Suprapubic skin (tissue), 4 donors: ENCODE measurements at regions not wholly inside any gene's neighbourhood (a gene's known extent, or its start where the extent isn't known, plus 50 kb on each side); places are given as distances from the start of the nearest gene placed in this dataset.

Experiments used
- DNase-seq, 2 donors: peaks; one replicate each; pipeline ENCODE4 v3.0.0-alpha.2; 2019; ENCODE audit warnings: low spot score in 2 of 2
- H3K27ac ChIP-seq: fragments of 200-600 bp; sonication (generic); one replicate; pipeline ENCODE4 v1.5.1; 2019
- H3K27me3 ChIP-seq: fragments of 200-600 bp; sonication (generic); one replicate; pipeline ENCODE4 v1.5.1; 2019
- H3K36me3 ChIP-seq: fragments of 200-600 bp; sonication (generic); one replicate; pipeline ENCODE4 v1.5.1; 2019
- H3K4me1 ChIP-seq: fragments of 200-600 bp; sonication (generic); one replicate; pipeline ENCODE4 v1.5.1; 2019
- H3K4me3 ChIP-seq: fragments of 200-600 bp; sonication (generic); one replicate; pipeline ENCODE4 v1.5.1; 2019; ENCODE audit warnings: mild to moderate bottlenecking
- H3K9me3 ChIP-seq: fragments of 200-600 bp; sonication (generic); one replicate; pipeline ENCODE4 v1.5.1; 2019
- EP300 ChIP-seq: sonication (generic); formaldehyde crosslinking; IDR thresholded peaks from one replicate; pipeline ENCODE4 v1.6.1; 2017; ENCODE audit warnings: antibody characterized with exemption
- POLR2A ChIP-seq, 2 donors: fragments of 450-650 bp; IDR thresholded peaks; one replicate each; pipeline ENCODE4 v1.6.1; 2017; ENCODE audit warnings: antibody characterized with exemption in 2 of 2, mild to moderate bottlenecking in 2 of 2, moderate library complexity in 2 of 2
- POLR2AphosphoS5 ChIP-seq, 3 donors: sonication (generic); formaldehyde crosslinking; IDR thresholded peaks; one replicate each; pipeline ENCODE4 v1.6.1; 2017; ENCODE audit warnings: antibody characterized with exemption in 3 of 3
- WGBS: methylation state at CpG from one replicate; pipeline ENCODE4 v1.1.5; 2018; 5-methylcytosine and 5-hydroxymethylcytosine counted together
- TF ChIP-seq, protein P1 (sequence below), 2 donors: fragments of 200-600 bp in 1 of 2; fragments of 450-650 bp in 1 of 2; sonication (generic) in 1 of 2; IDR thresholded peaks; one replicate each; pipeline ENCODE4 v1.5.1; 2016 to 2019; ENCODE audit warnings: antibody characterized with exemption in 2 of 2, mild to moderate bottlenecking in 1 of 2, moderate library complexity in 1 of 2

GRCh38 chr10:110413903-110414547 is 83.7 kb upstream of the DUSP5 start:
- Histone ChIP-seq H3K36me3 (no peaks in the 10 kb centered on the region), H3K4me1 (peaks cover 38% of the 10 kb centered on the region), H3K4me3 (no peak overlapping the region), H3K9me3 (no peaks in the 10 kb centered on the region), H3K27ac (no peak overlapping the region), H3K27me3 (no peaks in the 10 kb centered on the region)
- 87% methylated on average over 11 of the region's 11 CpGs for WGBS
- TF ChIP-seq POLR2AphosphoS5 (IDR thresholded peaks at IDR 0.05) = no peak
- no peak for TF ChIP-seq POLR2A (IDR thresholded peaks at IDR 0.05)
- DNase-seq = no peak

DNA sequence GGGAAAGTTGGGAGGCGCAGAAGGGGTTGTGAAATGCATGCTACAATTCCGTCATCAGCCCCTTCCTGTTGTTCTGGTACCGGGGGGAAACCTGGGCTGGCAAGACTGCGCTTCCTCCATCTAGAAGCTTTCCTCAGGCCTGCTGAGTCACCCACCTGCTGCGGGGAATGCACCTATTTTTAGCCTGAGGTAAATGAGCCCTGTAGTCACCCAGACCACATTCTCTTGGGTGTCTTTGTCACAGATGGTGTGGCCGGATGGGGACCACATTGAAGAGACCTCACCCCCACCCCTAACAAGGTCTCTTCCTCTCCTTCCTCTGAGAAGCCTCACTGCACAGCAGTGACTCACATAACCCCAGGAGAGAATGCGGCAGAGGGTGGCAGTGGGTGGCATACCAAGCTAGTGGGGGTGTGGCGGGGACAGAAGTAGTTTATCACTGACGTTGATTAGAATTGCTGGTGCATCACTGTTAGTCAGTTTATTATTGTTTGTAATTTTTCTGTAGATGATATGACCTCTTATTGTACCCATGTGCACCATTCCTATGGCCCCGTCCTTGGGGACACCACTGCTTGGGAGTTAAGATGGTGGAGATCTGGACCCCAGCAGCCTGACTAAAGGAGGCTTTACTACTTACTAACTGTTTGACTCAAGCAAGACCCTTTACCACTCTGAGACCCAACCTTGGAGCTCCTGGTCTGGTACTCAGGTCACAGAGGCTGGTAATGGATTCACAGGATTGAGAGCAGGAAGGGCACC is 83.0 kb upstream of the DUSP5 start:
- H3K9me3 ChIP-seq = no peaks in the 10 kb centered on the region
- H3K27ac ChIP-seq = peak overlapping the region; percentile 45
- H3K4me3 ChIP-seq = no peak overlapping the region
- WGBS = 55% methylated on average over 10 of the region's 10 CpGs
- no peaks in the 10 kb centered on the region for H3K27me3 ChIP-seq
- no peak for TF ChIP-seq POLR2A (IDR thresholded peaks at IDR 0.05)
- TF ChIP-seq POLR2AphosphoS5 (IDR thresholded peaks at IDR 0.05) = no peak
- TF ChIP-seq, protein P1, sequence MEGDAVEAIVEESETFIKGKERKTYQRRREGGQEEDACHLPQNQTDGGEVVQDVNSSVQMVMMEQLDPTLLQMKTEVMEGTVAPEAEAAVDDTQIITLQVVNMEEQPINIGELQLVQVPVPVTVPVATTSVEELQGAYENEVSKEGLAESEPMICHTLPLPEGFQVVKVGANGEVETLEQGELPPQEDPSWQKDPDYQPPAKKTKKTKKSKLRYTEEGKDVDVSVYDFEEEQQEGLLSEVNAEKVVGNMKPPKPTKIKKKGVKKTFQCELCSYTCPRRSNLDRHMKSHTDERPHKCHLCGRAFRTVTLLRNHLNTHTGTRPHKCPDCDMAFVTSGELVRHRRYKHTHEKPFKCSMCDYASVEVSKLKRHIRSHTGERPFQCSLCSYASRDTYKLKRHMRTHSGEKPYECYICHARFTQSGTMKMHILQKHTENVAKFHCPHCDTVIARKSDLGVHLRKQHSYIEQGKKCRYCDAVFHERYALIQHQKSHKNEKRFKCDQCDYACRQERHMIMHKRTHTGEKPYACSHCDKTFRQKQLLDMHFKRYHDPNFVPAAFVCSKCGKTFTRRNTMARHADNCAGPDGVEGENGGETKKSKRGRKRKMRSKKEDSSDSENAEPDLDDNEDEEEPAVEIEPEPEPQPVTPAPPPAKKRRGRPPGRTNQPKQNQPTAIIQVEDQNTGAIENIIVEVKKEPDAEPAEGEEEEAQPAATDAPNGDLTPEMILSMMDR (IDR thresholded peaks at IDR 0.05) = no peak
- no peak for TF ChIP-seq EP300
- H3K4me1 ChIP-seq = peaks cover 38% of the 10 kb centered on the region
- no peaks in the 10 kb centered on the region for H3K36me3 ChIP-seq
- no peak for DNase-seq

- H3K27me3 ChIP-seq = no peaks in the 10 kb centered on the region
- no peak for DNase-seq
- peak overlapping the region; percentile 45 for H3K27ac ChIP-seq
- no peak overlapping the region for H3K4me3 ChIP-seq
- no peaks in the 10 kb centered on the region for H3K36me3 ChIP-seq
- H3K4me1 ChIP-seq = peaks cover 27% of the 10 kb centered on the region
- no peaks in the 10 kb centered on the region for H3K9me3 ChIP-seq
- 67% methylated on average over 3 of the region's 3 CpGs for WGBS
- TF ChIP-seq POLR2AphosphoS5 (IDR thresholded peaks at IDR 0.05) (no peak), EP300 (no peak), POLR2A (IDR thresholded peaks at IDR 0.05) (no peak)
- TF ChIP-seq, protein P1 (IDR thresholded peaks at IDR 0.05) = no peak
Observed at GRCh38 chr10:110415809-110416208, 81.9 kb upstream of the DUSP5 start.

- H3K27me3 ChIP-seq = no peaks in the 10 kb centered on the region
- 61% methylated on average over 6 of the region's 7 CpGs for WGBS
- H3K4me3 ChIP-seq = no peak overlapping the region
- no peaks in the 10 kb centered on the region for H3K36me3 ChIP-seq
- H3K27ac ChIP-seq = peak overlapping the region; percentile 24
- DNase-seq = no peak
- H3K9me3 ChIP-seq = no peaks in the 10 kb centered on the region
- peaks cover 30% of the 10 kb centered on the region for H3K4me1 ChIP-seq
- no peak for TF ChIP-seq POLR2AphosphoS5 (IDR thresholded peaks at IDR 0.05)
- TF ChIP-seq, protein P1 (IDR thresholded peaks at IDR 0.05) = no peak
- no peak for TF ChIP-seq POLR2A (IDR thresholded peaks at IDR 0.05)
- TF ChIP-seq EP300 = no peak
Observed at GRCh38 chr10:110416776-110417711, 80.7 kb upstream of the DUSP5 start.

DNA sequence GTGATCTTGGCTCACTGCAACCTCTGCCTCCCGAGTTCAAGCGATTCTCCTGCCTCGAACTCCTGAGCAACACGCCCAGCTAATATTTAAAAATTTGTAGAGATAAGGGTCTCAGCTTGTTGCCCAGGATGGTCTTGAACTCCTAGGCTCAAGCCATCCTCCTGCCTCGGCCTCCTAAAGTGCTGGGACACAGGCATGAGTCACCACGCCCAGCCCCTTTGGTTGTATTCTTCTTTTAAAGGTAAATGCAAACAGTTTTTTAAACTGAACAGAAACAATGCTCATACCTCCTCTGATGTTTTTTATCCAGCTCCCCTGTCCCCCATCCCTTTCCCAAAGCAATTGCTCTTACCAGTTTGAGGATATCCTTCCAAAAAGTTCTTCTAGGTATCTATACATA is 79.5 kb upstream of the DUSP5 start:
- Histone ChIP-seq H3K9me3 (no peaks in the 10 kb centered on the region), H3K27me3 (no peaks in the 10 kb centered on the region), H3K4me3 (no peak overlapping the region), H3K4me1 (peaks cover 31% of the 10 kb centered on the region), H3K27ac (no peak overlapping the region), H3K36me3 (no peaks in the 10 kb centered on the region)
- TF ChIP-seq, protein P1 (IDR thresholded peaks at IDR 0.05) = no peak
- no peak for TF ChIP-seq POLR2AphosphoS5 (IDR thresholded peaks at IDR 0.05)
- TF ChIP-seq POLR2A (IDR thresholded peaks at IDR 0.05) = no peak
- no peak for TF ChIP-seq EP300
- DNase-seq = no peak
- 77% methylated on average over 6 of the region's 6 CpGs for WGBS
